ENCODE measurements at regions not wholly inside any gene's neighbourhood (a gene's known extent, or its start where the extent isn't known, plus 50 kb on each side); places are given as distances from the start of the nearest gene placed in this dataset.

- Histone ChIP-seq H2AFZ (ENCODE audit: low read length) (no peak overlapping the region), H3K79me2 (ENCODE audit: insufficient read depth, low read length) (no peaks in the 10 kb centered on the region), H3K4me3 (ENCODE audit: insufficient read depth, low read length) (no peak overlapping the region), H3K4me1 (ENCODE audit: insufficient read depth, low read length) (no peaks in the 10 kb centered on the region), H4K20me1 (ENCODE audit: insufficient read depth, low read length) (no peaks in the 10 kb centered on the region), H3K27me3 (ENCODE audit: insufficient read depth, low read length) (peaks cover 4% of the 10 kb centered on the region), H3K4me2 (ENCODE audit: insufficient read depth, low read length) (no peak overlapping the region), H3K9me3 (ENCODE audit: low read depth, low read length) (peaks cover 7% of the 10 kb centered on the region), H3K36me3 (ENCODE audit: insufficient read depth, low read length) (no peaks in the 10 kb centered on the region), H3K27ac (ENCODE audit: low read depth, low read length) (no peak overlapping the region)
- TF ChIP-seq CTCF (IDR thresholded peaks at IDR 0.05; ENCODE audit: extremely low read depth, low read depth, low read length), result no peak
- DNase-seq (ENCODE audit: insufficient read length, low spot score, missing footprints), result no peak
These were observed 60.0 kb upstream of the GADL1 start for GRCh38 chr3:30954426-30954825.

GRCh38 chr3:30962084-30962483, 67.6 kb upstream of the GADL1 start:
- no peak overlapping the region for H3K4me2 ChIP-seq (ENCODE audit: insufficient read depth, low read length)
- H3K9me3 ChIP-seq (ENCODE audit: low read depth, low read length), result peaks cover 7% of the 10 kb centered on the region
- no peaks in the 10 kb centered on the region for H3K36me3 ChIP-seq (ENCODE audit: insufficient read depth, low read length)
- no peak overlapping the region for H2AFZ ChIP-seq (ENCODE audit: low read length)
- no peaks in the 10 kb centered on the region for H4K20me1 ChIP-seq (ENCODE audit: insufficient read depth, low read length)
- no peak for TF ChIP-seq CTCF (IDR thresholded peaks at IDR 0.05; ENCODE audit: extremely low read depth, low read depth, low read length)
- H3K4me3 ChIP-seq (ENCODE audit: insufficient read depth, low read length), result no peak overlapping the region
- no peak for DNase-seq (ENCODE audit: insufficient read length, low spot score, missing footprints)
- no peaks in the 10 kb centered on the region for H3K79me2 ChIP-seq (ENCODE audit: insufficient read depth, low read length)
- no peak overlapping the region for H3K27ac ChIP-seq (ENCODE audit: low read depth, low read length)
- H3K27me3 ChIP-seq (ENCODE audit: insufficient read depth, low read length), result no peaks in the 10 kb centered on the region
- H3K4me1 ChIP-seq (ENCODE audit: insufficient read depth, low read length), result no peaks in the 10 kb centered on the region

GRCh38 chr3:30962493-30962892, 68.0 kb upstream of the GADL1 start:
- H3K4me1 ChIP-seq (ENCODE audit: insufficient read depth, low read length), result no peaks in the 10 kb centered on the region
- no peaks in the 10 kb centered on the region for H3K79me2 ChIP-seq (ENCODE audit: insufficient read depth, low read length)
- H3K27ac ChIP-seq (ENCODE audit: low read depth, low read length), result no peak overlapping the region
- no peaks in the 10 kb centered on the region for H3K27me3 ChIP-seq (ENCODE audit: insufficient read depth, low read length)
- DNase-seq (ENCODE audit: insufficient read length, low spot score, missing footprints), result no peak
- H2AFZ ChIP-seq (ENCODE audit: low read length), result no peak overlapping the region
- no peak overlapping the region for H3K4me3 ChIP-seq (ENCODE audit: insufficient read depth, low read length)
- H3K36me3 ChIP-seq (ENCODE audit: insufficient read depth, low read length), result no peaks in the 10 kb centered on the region
- H3K4me2 ChIP-seq (ENCODE audit: insufficient read depth, low read length), result no peak overlapping the region
- TF ChIP-seq CTCF (IDR thresholded peaks at IDR 0.05; ENCODE audit: extremely low read depth, low read depth, low read length), result no peak
- peaks cover 7% of the 10 kb centered on the region for H3K9me3 ChIP-seq (ENCODE audit: low read depth, low read length)
- H4K20me1 ChIP-seq (ENCODE audit: insufficient read depth, low read length), result no peaks in the 10 kb centered on the region

- H3K4me1 ChIP-seq (ENCODE audit: insufficient read depth, low read length), result no peaks in the 10 kb centered on the region
- no peak overlapping the region for H3K4me2 ChIP-seq (ENCODE audit: insufficient read depth, low read length)
- H4K20me1 ChIP-seq (ENCODE audit: insufficient read depth, low read length), result no peaks in the 10 kb centered on the region
- no peaks in the 10 kb centered on the region for H3K36me3 ChIP-seq (ENCODE audit: insufficient read depth, low read length)
- no peak for TF ChIP-seq CTCF (IDR thresholded peaks at IDR 0.05; ENCODE audit: extremely low read depth, low read depth, low read length)
- no peaks in the 10 kb centered on the region for H3K79me2 ChIP-seq (ENCODE audit: insufficient read depth, low read length)
- DNase-seq (ENCODE audit: insufficient read length, low spot score, missing footprints), result no peak
- no peak overlapping the region for H2AFZ ChIP-seq (ENCODE audit: low read length)
- no peak overlapping the region for H3K27ac ChIP-seq (ENCODE audit: low read depth, low read length)
- H3K27me3 ChIP-seq (ENCODE audit: insufficient read depth, low read length), result no peaks in the 10 kb centered on the region
- H3K9me3 ChIP-seq (ENCODE audit: low read depth, low read length), result peaks cover 5% of the 10 kb centered on the region
- no peak overlapping the region for H3K4me3 ChIP-seq (ENCODE audit: insufficient read depth, low read length)
These were observed 68.8 kb upstream of the GADL1 start for GRCh38 chr3:30963223-30963722.
